GM18505 (cell line): ENCODE measurements at regions not wholly inside any gene's neighbourhood (a gene's known extent, or its start where the extent isn't known, plus 50 kb on each side); places are given as distances from the start of the nearest gene placed in this dataset.

Source experiments
- ATAC-seq: cut with Tn5 transposase; IDR thresholded peaks from one replicate; pipeline ENCODE4 v1.9.1; 2021; ENCODE audit not compliant: unreplicated experiment
- POLR2A ChIP-seq: IDR thresholded peaks from 4 replicates; pipeline ENCODE4 v1.6.1; 2011; ENCODE audit warnings: borderline replicate concordance; ENCODE audit not compliant: insufficient read depth, insufficient read length; ENCODE audit errors: extremely low read depth

GRCh38 chr6:126252154-126252553, 87.8 kb upstream of the CENPW start:
- no peak for TF ChIP-seq POLR2A
- ATAC-seq = no peak

DNA sequence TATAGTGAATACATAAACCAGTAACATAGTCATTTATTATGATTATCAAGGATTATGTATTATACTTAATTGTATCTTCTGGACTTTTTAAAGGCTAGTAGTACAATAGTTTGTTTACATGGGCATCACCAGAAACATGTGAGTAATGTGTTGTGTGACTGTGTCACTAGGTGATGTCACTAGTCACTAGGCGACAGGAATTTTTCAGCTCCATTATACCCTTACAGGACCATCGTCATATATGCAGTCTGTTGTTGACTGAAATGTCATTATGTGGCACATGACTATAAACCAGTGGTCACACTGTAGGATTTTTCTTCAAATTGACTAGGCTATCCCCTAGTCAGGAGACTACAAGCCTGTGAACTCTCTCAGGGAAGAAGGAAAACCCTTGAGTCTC, 86.5 kb upstream of the CENPW start:
- no peak for ATAC-seq
- no peak for TF ChIP-seq POLR2A

DNA sequence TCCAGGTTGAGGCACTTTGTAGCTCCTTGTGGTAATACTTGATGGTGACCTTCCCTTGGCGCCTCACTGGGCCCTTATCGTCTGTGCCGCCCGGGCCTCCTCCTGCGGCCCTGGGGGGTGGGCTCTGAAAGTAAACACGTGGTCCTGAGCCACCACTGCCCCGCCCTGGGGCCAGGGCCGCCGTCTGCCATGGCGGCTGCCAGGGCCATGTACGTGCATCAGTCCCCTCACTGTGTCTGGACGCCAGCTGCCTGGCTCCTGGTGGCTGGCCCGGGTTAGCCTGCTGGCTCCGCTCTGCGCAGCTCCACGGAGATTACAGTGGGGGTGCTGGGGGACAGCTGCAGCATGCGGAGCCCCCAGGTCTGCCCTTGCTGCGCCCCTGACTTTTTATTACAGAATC, 81.8 kb upstream of the CENPW start:
- no peak for TF ChIP-seq POLR2A
- no peak for ATAC-seq

GRCh38 chr6:126261792-126262421, 78.0 kb upstream of the CENPW start:
- no peak for TF ChIP-seq POLR2A
- ATAC-seq = no peak

- no peak for TF ChIP-seq POLR2A
- no peak for ATAC-seq
Measured at GRCh38 chr6:126264265-126264664, 75.7 kb upstream of the CENPW start.

DNA sequence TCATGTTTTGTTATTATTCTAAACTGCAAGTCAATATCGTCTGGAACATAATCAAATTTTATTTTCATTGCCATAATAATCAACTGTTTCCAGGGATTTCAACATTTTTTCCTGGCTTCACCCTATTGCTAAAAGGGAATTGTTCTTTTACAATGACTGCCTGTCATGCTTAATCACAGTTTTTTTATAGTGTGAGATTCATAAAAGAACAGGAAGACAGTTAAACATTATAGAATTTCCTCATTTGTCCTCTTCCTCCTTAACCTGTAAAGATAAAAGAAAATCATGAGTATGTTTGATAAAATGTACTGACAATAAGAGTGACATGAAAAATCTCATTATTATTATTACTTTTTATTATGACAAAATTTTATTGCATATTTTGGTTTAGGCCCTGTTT, 73.3 kb upstream of the CENPW start:
- TF ChIP-seq POLR2A = no peak
- ATAC-seq = no peak

- TF ChIP-seq POLR2A = no peak
- ATAC-seq = peak; percentile 15
Measured at GRCh38 chr6:126267626-126268025, 72.3 kb upstream of the CENPW start.

GRCh38 chr6:126268092-126268491, 71.8 kb upstream of the CENPW start:
- ATAC-seq = peak; percentile 78
- TF ChIP-seq POLR2A = no peak

- no peak for ATAC-seq
- TF ChIP-seq POLR2A = no peak
Measured at GRCh38 chr6:126280287-126280686, 59.6 kb upstream of the CENPW start.

DNA sequence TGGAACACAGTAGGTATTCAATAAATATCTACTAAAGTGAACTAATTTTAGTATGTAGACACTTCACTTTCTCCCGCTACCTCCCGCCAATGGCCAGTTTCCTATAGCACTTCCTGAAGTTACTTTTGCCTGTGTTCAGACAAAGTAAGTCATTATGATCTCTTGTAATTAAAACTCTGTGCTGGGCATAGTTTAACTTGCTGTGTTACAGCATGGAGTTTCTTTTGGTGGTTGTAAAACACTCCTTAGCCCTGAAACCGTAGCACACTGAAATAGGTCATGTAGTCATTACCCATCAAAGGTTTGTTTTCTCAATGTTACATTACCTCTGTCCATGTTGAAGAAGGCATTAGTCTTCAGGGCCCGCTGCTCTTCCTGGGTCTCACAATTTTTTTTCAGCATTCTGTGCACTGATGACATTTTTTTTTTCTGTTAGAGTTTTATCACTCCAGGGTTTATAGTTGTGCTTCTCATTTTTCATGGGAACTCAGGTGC, 54.0 kb upstream of the CENPW start:
- TF ChIP-seq POLR2A = no peak
- ATAC-seq = no peak
